Activated CD4-positive, alpha-beta memory T cell treated with anti-CD3 and anti-CD28 coated beads for 36 hours (primary cell): ENCODE measurements at regions not wholly inside any gene's neighbourhood (a gene's known extent, or its start where the extent isn't known, plus 50 kb on each side); places are given as distances from the start of the nearest gene placed in this dataset.

ENCODE experiments used
- CTCF ChIA-PET: fragments of 350-600 bp; sonication (Branson Sonifier 250); formaldehyde crosslinking; loops from one replicate; lab custom pipeline; 2021; ENCODE audit warnings: antibody characterized with exemption, inconsistent platforms; lab: Charles Lee
- POLR2A ChIA-PET: fragments of 350-600 bp; sonication (Branson Sonifier 250); formaldehyde crosslinking; loops from one replicate; lab custom pipeline; 2021; ENCODE audit warnings: antibody characterized with exemption; lab: Charles Lee
- DNase-seq: peaks from one replicate; pipeline ENCODE4 v3.0.0-alpha.2; 2020
- H3K27ac Mint-ChIP-seq: one replicate; pipeline ENCODE4 v1.8.0; 2021; ENCODE audit warnings: mixed read lengths
- H3K27me3 Mint-ChIP-seq: one replicate; pipeline ENCODE4 v1.8.0; 2021; ENCODE audit warnings: mixed read lengths
- H3K36me3 Mint-ChIP-seq: one replicate; pipeline ENCODE4 v1.8.0; 2021; ENCODE audit warnings: mixed read lengths
- H3K4me1 Mint-ChIP-seq: one replicate; pipeline ENCODE4 v1.8.0; 2021; ENCODE audit warnings: low read depth, mixed read lengths
- H3K4me3 Mint-ChIP-seq: one replicate; pipeline ENCODE4 v1.8.0; 2021; ENCODE audit warnings: mild to moderate bottlenecking, mixed read lengths
- H3K9me3 Mint-ChIP-seq: one replicate; pipeline ENCODE4 v1.8.0; 2021; ENCODE audit warnings: mixed read lengths
- intact Hi-C: fragments of 100-400 bp; cut with micrococcal nuclease; formaldehyde crosslinking; loops from one replicate; pipeline ENCODE4 v1.15.1; 2023

- DNase-seq: no peak
- H3K36me3 Mint-ChIP-seq: no peaks in the 10 kb centered on the region
- no peak overlapping the region for H3K27ac Mint-ChIP-seq
- no peaks in the 10 kb centered on the region for H3K4me1 Mint-ChIP-seq
- peaks cover 4% of the 10 kb centered on the region for H3K9me3 Mint-ChIP-seq
- POLR2A ChIA-PET: no interaction called here
- intact Hi-C loops: no loop called here
- CTCF ChIA-PET: no interaction called here
- H3K27me3 Mint-ChIP-seq: peaks cover 26% of the 10 kb centered on the region
- H3K4me3 Mint-ChIP-seq: no peak overlapping the region
These were observed 74.9 kb downstream of the TTC32 start for GRCh38 chr2:19826874-19827273.

- Mint-ChIP-seq H3K27ac (no peak overlapping the region), H3K9me3 (no peaks in the 10 kb centered on the region), H3K4me1 (no peaks in the 10 kb centered on the region), H3K36me3 (no peaks in the 10 kb centered on the region), H3K4me3 (no peak overlapping the region), H3K27me3 (peaks cover 29% of the 10 kb centered on the region)
- intact Hi-C loops: no loop called here
- no peak for DNase-seq
- ChIA-PET CTCF (no interaction called here), POLR2A (no interaction called here)
These were observed 78.3 kb downstream of the TTC32 start for GRCh38 chr2:19823507-19823906.

- CTCF ChIA-PET: no interaction called here
- DNase-seq: no peak
- no peaks in the 10 kb centered on the region for H3K4me1 Mint-ChIP-seq
- no peaks in the 10 kb centered on the region for H3K9me3 Mint-ChIP-seq
- POLR2A ChIA-PET: no interaction called here
- H3K4me3 Mint-ChIP-seq: no peak overlapping the region
- no peak overlapping the region for H3K27ac Mint-ChIP-seq
- intact Hi-C loops: no loop called here
- H3K27me3 Mint-ChIP-seq: peaks cover 13% of the 10 kb centered on the region
- no peaks in the 10 kb centered on the region for H3K36me3 Mint-ChIP-seq
These were observed 82.4 kb downstream of the TTC32 start for GRCh38 chr2:19819097-19820065.

DNA sequence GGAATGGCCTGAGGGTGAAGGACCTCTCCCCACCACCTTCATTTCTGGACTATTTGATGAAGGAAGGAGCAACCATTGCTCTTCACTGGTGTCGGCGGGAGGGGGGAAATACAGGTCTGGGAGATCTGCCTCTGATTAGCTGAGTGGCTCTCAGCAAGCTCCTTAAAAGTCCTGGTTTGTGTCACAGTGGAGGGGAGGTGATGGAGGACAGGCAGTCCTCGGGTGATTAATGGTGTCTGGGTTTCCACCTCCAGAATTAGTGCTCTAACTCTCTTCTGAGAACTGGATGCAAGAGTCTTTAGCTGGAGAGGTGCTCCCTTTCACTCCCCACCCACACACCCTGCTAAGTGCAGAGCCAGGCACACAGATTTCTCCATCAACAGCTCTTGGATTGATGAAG is 83.2 kb downstream of the TTC32 start:
- no peaks in the 10 kb centered on the region for H3K4me1 Mint-ChIP-seq
- ChIA-PET POLR2A (interaction anchor here (0.6 kb wide), 1 partner anchor 77 kb away, joined by 3 read pairs; no protein-coding TSS in a partner anchor), CTCF (no interaction called here)
- H3K27ac Mint-ChIP-seq: no peak overlapping the region
- H3K9me3 Mint-ChIP-seq: no peaks in the 10 kb centered on the region
- H3K4me3 Mint-ChIP-seq: no peak overlapping the region
- intact Hi-C loops: no loop called here
- no peak for DNase-seq
- H3K27me3 Mint-ChIP-seq: peaks cover 6% of the 10 kb centered on the region
- no peaks in the 10 kb centered on the region for H3K36me3 Mint-ChIP-seq

DNA sequence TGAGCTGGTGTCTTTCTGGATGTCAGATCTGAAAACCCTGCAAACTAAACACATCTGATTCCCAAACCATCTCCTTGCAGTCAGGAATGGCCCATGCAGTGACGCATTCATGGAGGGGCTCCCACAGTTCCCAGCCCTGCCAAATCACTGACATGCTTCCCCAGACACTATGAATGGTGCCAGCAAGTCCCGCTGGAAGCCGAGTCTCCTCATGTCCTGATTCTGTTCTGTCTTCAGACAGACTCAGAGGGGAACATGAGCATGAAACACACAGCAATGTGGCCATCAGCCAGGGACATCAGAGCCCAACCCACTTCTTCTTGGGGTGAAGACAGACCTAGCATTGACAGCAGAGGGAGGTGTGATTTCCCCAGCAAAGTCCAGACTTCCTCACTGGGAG is 83.7 kb downstream of the TTC32 start:
- Mint-ChIP-seq H3K27me3 (peaks cover 6% of the 10 kb centered on the region), H3K27ac (no peak overlapping the region), H3K4me3 (no peak overlapping the region), H3K36me3 (no peaks in the 10 kb centered on the region), H3K4me1 (no peaks in the 10 kb centered on the region), H3K9me3 (no peaks in the 10 kb centered on the region)
- no peak for DNase-seq
- POLR2A ChIA-PET: interaction anchor here (0.6 kb wide), 1 partner anchor 77 kb away, joined by 3 read pairs; no protein-coding TSS in a partner anchor
- intact Hi-C loops: no loop called here
- CTCF ChIA-PET: no interaction called here

- Mint-ChIP-seq H3K36me3 (no peaks in the 10 kb centered on the region), H3K27ac (no peak overlapping the region), H3K9me3 (no peaks in the 10 kb centered on the region), H3K4me3 (no peak overlapping the region), H3K4me1 (no peaks in the 10 kb centered on the region), H3K27me3 (no peaks in the 10 kb centered on the region)
- intact Hi-C loops: no loop called here
- ChIA-PET POLR2A (no interaction called here), CTCF (interaction anchor here (0.6 kb wide), 1 partner anchor 169 kb away, joined by 3 read pairs; no protein-coding TSS in a partner anchor)
- no peak for DNase-seq
These were observed 86.0 kb downstream of the TTC32 start for GRCh38 chr2:19815746-19816145.

- no peaks in the 10 kb centered on the region for H3K4me1 Mint-ChIP-seq
- POLR2A ChIA-PET: no interaction called here
- no peaks in the 10 kb centered on the region for H3K9me3 Mint-ChIP-seq
- CTCF ChIA-PET: no interaction called here
- H3K36me3 Mint-ChIP-seq: no peaks in the 10 kb centered on the region
- H3K4me3 Mint-ChIP-seq: no peak overlapping the region
- no peak for DNase-seq
- H3K27ac Mint-ChIP-seq: no peak overlapping the region
- intact Hi-C loops: no loop called here
- H3K27me3 Mint-ChIP-seq: peaks cover 2% of the 10 kb centered on the region
These were observed 89.6 kb downstream of the TTC32 start for GRCh38 chr2:19812166-19812565.

GRCh38 chr2:19811186-19811585 is 90.6 kb downstream of the TTC32 start:
- H3K27me3 Mint-ChIP-seq: peaks cover 3% of the 10 kb centered on the region
- H3K4me3 Mint-ChIP-seq: no peak overlapping the region
- H3K27ac Mint-ChIP-seq: no peak overlapping the region
- CTCF ChIA-PET: no interaction called here
- no peaks in the 10 kb centered on the region for H3K36me3 Mint-ChIP-seq
- POLR2A ChIA-PET: no interaction called here
- no peak for DNase-seq
- intact Hi-C loops: no loop called here
- no peaks in the 10 kb centered on the region for H3K4me1 Mint-ChIP-seq
- H3K9me3 Mint-ChIP-seq: no peaks in the 10 kb centered on the region

DNA sequence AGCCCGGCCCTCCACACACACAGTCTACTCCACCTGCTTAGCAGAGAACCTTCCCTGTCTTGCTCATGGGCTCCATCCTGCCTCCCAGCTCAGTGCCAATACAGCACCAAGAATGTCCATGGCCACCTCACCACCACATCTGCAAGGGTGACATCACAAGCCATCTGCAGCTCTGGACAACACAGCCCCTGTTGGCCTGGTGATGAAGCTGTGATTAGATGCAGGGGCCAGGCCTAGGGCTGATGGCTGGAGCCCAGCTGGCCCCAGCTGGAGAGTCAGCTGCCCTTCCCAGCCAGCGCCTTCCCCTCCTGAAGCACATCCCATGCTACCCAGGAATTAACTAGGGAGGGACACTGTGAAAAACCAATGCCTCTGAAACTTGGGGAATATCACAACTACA is 91.1 kb downstream of the TTC32 start:
- CTCF ChIA-PET: no interaction called here
- intact Hi-C loops: no loop called here
- POLR2A ChIA-PET: no interaction called here
- H3K36me3 Mint-ChIP-seq: no peaks in the 10 kb centered on the region
- H3K27ac Mint-ChIP-seq: no peak overlapping the region
- H3K4me1 Mint-ChIP-seq: no peaks in the 10 kb centered on the region
- H3K27me3 Mint-ChIP-seq: peaks cover 3% of the 10 kb centered on the region
- no peaks in the 10 kb centered on the region for H3K9me3 Mint-ChIP-seq
- no peak overlapping the region for H3K4me3 Mint-ChIP-seq
- no peak for DNase-seq

GRCh38 chr2:19810148-19810547 is 91.6 kb downstream of the TTC32 start:
- Mint-ChIP-seq H3K9me3 (no peaks in the 10 kb centered on the region), H3K4me1 (no peaks in the 10 kb centered on the region), H3K4me3 (no peak overlapping the region), H3K36me3 (no peaks in the 10 kb centered on the region), H3K27me3 (peaks cover 3% of the 10 kb centered on the region), H3K27ac (no peak overlapping the region)
- intact Hi-C loops: no loop called here
- ChIA-PET CTCF (no interaction called here), POLR2A (no interaction called here)
- no peak for DNase-seq

DNA sequence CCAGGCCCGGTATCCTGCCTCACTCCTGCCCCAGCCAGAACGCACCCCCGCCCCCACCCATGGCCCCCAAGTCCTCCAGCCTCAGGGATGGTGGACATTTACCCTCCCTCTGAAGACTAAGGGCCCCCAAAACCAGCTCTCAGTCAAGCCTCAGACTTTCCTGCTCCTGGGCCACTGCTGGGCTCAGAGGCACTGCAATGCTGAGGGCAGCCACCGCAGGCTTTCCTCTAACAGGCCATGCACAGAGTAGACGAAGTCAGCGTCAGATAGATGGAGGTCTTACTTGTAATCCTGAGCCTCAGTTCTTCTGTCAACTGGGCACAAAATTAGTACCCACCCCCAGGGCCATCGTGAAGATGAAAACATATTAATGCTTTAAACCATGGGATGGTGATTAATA is 92.6 kb downstream of the TTC32 start:
- Mint-ChIP-seq H3K4me1 (no peaks in the 10 kb centered on the region), H3K27me3 (peaks cover 3% of the 10 kb centered on the region)
- CTCF ChIA-PET: no interaction called here

DNA sequence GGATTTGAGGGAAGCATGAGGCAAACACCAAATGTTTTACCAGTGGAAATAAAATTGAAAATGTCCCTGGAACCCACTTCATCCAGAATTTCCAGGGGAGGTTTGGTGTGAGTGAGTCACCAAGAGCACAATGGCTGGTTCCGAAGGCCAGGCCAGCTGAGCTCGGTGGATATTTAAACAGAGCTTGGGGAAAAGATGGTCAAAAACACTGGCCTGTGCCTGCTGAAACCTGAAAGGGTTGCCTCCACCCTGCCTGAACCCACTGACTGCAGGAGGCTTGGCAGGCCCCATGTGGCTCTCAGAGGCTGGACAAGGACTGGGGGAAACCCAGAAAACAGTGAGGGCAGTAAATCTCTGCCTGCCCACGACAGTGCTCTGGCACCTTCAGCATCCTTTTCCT is 93.9 kb downstream of the TTC32 start:
- CTCF ChIA-PET: no interaction called here
- no peak overlapping the region for H3K27ac Mint-ChIP-seq
- intact Hi-C loops: no loop called here

More for the DNA sequence above, 92.6 kb downstream of the TTC32 start:
- intact Hi-C loops: no loop called here
- H3K36me3 Mint-ChIP-seq: no peaks in the 10 kb centered on the region
- no peak overlapping the region for H3K4me3 Mint-ChIP-seq
- DNase-seq: no peak
- no peaks in the 10 kb centered on the region for H3K9me3 Mint-ChIP-seq
- no peak overlapping the region for H3K27ac Mint-ChIP-seq
- POLR2A ChIA-PET: no interaction called here

DNA sequence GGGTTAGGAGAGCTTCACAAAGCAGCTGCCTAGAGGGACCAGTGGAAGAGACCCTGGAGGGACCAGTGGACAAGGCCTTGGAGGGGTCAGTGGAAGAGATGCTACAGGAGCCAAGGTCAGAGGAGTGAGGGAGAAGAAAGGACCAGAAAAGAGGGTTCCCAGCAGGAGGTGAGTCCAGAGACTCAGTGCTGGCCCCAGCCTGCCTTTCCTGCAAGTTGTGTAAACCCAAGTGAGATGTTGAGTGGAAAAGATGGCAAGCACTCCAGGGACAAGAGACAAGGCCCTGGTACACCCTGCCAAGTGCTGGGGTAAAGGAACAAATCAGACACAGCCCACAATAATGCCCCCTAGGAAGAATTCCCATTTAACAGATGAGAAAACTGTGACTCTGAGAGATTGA is 94.4 kb downstream of the TTC32 start:
- H3K27ac Mint-ChIP-seq: no peak overlapping the region
- no peaks in the 10 kb centered on the region for H3K36me3 Mint-ChIP-seq
- H3K9me3 Mint-ChIP-seq: no peaks in the 10 kb centered on the region
- intact Hi-C loops: no loop called here
- H3K4me3 Mint-ChIP-seq: no peak overlapping the region
- POLR2A ChIA-PET: no interaction called here
- CTCF ChIA-PET: no interaction called here
- peaks cover 3% of the 10 kb centered on the region for H3K27me3 Mint-ChIP-seq
- H3K4me1 Mint-ChIP-seq: no peaks in the 10 kb centered on the region
- no peak for DNase-seq

More for the DNA sequence above, 93.9 kb downstream of the TTC32 start:
- H3K4me3 Mint-ChIP-seq: no peak overlapping the region
- DNase-seq: no peak
- no peaks in the 10 kb centered on the region for H3K9me3 Mint-ChIP-seq
- POLR2A ChIA-PET: no interaction called here
- no peaks in the 10 kb centered on the region for H3K36me3 Mint-ChIP-seq
- no peaks in the 10 kb centered on the region for H3K4me1 Mint-ChIP-seq
- H3K27me3 Mint-ChIP-seq: peaks cover 3% of the 10 kb centered on the region
